UCSD-AML1 (cell line): ENCODE measurements at regions not wholly inside any gene's neighbourhood (a gene's known extent, or its start where the extent isn't known, plus 50 kb on each side); places are given as distances from the start of the nearest gene placed in this dataset.
"Not testable (repeated sequence)": the region's sequence is repeated elsewhere in the genome, so short reads cannot be mapped to it uniquely, and the experiment has no call there.

Experiments used
- DNase-seq: peaks from one replicate; lab custom pipeline; 2025; ENCODE audit not compliant: unreplicated experiment; lab: John Stamatoyannopoulos, UW

- no peak for DNase-seq
Measured at GRCh38 chr11:93902921-93903320, 52.5 kb upstream of the VSTM5 start.

DNA sequence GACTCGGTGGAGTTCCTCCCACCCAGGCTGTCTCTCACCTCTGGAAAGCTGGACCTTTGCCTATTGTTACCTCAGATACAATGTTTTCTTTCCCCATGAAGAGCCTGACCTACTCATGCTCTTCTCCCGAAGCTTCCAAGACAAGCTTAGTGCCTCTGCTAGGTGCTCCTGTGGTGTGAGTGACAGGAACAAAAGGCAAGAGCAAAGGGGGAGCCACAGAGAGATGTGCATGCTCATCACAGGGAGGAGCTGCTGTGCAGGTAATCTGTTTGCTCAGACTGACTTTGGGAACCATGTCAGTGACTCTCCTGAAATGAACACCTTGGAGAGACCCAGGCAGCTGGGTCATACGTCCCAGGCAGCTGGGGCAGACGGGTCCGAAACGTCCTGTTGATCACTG, 53.6 kb upstream of the VSTM5 start:
- no peak for DNase-seq

- no peak for DNase-seq
Measured at GRCh38 chr11:93904716-93905115, 54.3 kb upstream of the VSTM5 start.

DNA sequence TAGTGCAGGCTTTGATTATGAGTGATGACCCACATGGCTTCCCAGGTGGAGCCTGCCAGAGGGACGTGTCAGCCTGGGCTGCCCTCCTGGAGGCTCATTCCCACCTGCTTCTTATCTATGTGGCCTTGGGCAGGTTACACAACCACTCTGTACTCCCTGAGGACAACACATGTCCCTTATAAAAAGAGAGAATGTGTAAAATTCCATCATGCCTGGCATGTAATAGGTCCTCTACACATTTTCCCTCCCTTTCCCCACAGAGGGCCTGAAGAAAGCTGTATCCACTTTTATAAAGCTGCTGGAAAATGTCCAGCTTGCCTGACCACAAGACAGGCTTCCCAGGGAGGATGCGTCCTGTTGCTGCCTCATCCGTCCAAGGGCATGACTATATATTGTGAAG, 55.0 kb upstream of the VSTM5 start:
- DNase-seq, result no peak

- no peak for DNase-seq
Measured at GRCh38 chr11:93906486-93906885, 56.1 kb upstream of the VSTM5 start.

GRCh38 chr11:93907901-93908300, 57.5 kb upstream of the VSTM5 start:
- no peak for DNase-seq

GRCh38 chr11:93908689-93909088, 58.3 kb upstream of the VSTM5 start:
- DNase-seq, result no peak

- DNase-seq, result no peak
Measured at GRCh38 chr11:93917673-93918072, 67.3 kb upstream of the VSTM5 start.

GRCh38 chr11:93921695-93922468, 71.5 kb upstream of the VSTM5 start:
- peak; percentile 20 for DNase-seq

- DNase-seq, result no peak
Measured at GRCh38 chr11:93922830-93923229, 72.4 kb upstream of the VSTM5 start.

- not testable (repeated sequence) for DNase-seq
Measured at GRCh38 chr11:93926099-93926498, 75.7 kb upstream of the VSTM5 start.

GRCh38 chr11:93929407-93929806, 79.0 kb upstream of the VSTM5 start:
- no peak for DNase-seq

GRCh38 chr11:93933230-93933629, 82.8 kb upstream of the VSTM5 start:
- no peak for DNase-seq

- DNase-seq, result no peak
Measured at GRCh38 chr11:93935826-93936225, 85.3 kb upstream of the HEPHL1 start.

- no peak for DNase-seq
Measured at GRCh38 chr11:93936460-93936859, 84.7 kb upstream of the HEPHL1 start.

- DNase-seq, result no peak
Measured at GRCh38 chr11:93939084-93939760, 81.9 kb upstream of the HEPHL1 start.

GRCh38 chr11:93940395-93940794, 80.8 kb upstream of the HEPHL1 start:
- DNase-seq, result no peak

DNA sequence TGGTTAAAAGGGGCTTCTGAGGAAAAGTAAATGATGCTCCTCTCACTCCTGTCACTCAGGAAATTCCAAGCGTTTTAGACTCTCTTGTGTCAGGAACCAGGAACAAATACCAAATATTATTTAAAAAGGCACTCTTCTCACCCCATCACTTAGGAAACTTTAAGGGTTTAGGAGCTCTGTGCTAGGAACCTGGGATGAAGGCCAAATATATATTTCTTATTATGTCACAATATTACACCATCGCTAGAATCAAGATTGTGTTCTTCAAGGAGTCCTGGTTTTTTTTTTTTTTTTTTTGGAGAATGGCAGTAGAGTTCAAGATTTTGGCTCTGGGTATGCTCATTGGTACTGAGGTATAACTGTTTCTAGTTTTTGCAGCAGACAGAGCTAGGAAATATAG, 79.0 kb upstream of the HEPHL1 start:
- DNase-seq, result no peak

DNA sequence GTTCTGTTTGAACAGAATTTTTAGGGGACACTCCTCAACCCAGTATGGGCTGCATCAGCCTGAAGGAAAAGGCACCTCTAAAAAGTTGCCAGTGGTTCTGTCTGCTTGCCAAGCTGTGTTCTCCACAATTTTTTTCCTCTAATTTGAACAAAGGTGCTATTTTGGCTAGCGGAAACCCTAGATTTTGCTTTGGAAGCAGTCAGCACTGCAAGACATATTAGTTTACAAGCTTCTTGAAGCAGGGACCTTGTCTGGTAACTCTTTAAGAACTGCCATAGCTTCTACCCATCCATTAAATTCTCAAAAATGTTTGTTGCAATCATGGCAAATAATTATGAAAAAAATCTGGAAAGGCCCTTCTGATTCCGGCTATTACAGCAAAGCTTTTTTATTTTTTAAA, 75.6 kb upstream of the HEPHL1 start:
- no peak for DNase-seq

DNA sequence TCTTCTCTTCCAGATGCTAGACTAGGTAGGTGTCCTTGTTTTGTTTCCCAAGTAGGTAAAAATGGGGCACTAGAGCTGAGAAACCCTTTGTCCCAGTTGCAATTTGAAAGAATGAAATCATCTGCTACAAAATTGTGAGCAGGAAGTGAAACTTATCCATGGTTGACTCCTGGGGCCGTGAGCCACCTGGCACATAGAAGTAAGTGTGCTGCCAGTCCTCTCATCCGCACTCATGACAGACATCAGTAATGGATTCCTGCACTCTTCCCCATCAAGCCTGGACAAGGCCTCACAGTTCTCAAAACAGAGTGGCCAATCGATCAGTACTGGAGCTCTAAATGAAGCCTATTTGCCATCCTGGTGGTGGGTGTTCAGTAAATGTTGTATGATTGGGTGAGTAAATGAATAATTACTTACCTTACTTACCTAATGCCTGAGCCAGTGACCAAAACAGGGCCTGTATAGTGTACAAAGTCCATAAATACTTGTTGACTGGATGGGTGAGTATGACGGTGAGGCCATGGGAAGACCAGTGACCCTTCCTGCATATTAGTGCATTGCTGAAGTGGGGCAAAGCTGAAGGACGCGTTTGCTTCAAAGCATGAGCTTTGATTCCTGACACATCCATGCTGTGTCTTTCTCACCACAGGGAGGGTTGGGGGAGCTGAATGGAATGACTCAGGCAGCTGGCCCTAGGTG, 68.9 kb upstream of the HEPHL1 start:
- DNase-seq, result no peak

- DNase-seq, result no peak
Measured at GRCh38 chr11:93957397-93957952, 63.7 kb upstream of the HEPHL1 start.

DNA sequence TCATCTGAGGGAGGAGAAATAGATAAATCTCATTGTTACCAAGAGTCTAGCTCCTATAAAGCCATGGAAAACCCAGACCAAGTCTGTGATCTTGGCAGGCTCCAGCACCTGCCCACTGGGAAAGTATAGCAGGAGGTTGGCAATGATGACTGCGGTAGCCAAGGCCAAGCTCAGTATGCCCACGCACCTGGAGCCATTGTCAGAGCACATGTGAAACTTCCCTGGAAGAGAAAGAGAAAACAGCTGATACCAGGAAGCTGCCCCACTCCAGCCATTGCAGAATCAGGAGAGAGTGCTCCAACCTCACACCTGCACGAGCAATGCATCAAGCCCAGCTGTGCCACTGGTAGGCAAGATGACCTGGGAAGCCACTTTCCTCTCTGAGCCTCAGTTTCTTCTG, 62.2 kb upstream of the HEPHL1 start:
- DNase-seq, result no peak
